ENCODE measurements at regions not wholly inside any gene's neighbourhood (a gene's known extent, or its start where the extent isn't known, plus 50 kb on each side); places are given as distances from the start of the nearest gene placed in this dataset.

DNA sequence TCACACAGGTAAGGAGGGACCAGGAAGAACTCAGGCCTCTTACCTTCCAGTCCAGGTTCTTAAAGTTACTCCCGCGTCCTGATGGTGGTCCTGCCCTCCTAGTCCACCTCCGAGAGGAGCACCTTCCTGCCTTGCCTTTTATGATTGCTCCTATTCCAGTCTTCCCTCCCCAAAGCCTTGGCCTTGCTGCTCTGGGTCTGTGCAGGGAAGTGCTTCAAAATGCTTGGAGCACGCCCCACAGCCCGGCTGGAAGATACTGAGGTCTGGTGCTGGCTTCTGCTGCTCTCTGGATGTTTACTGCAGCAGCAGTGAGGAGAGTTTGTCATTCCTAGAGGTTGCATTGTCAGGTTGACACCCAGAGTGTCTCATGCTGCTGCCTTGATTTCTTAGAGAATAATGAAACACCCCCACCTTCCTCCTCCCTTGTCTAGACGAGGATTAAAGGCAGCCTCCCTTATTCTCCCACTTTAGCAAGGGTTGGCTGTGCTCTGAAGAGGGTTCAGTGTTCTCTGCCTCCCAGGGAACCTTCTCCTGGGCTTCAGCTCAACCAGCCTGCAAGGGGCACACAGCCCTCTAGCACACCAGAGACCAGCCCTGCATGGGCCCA is 142.2 kb upstream of the CACNA1E start:
- DNase-seq: no peak

DNA sequence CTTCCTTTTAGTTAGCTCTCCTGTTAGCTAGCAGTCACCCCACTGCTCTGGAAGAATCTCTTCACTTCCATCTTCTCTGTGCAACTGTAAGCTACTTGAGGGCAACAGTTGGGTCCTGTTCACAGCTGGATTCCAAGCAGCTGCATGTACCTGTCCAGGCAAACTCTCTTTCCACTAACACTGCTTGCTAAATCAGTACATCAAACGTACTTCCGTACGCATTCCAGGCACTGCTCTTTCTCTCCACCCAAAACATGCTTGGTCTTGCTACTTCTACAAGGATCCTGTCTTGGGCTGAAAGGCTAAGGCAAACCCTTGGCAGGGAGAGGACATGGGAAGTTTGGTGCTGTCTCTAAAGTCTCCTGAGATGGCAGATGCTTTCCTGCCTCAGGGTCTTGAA is 139.2 kb upstream of the CACNA1E start:
- no peak for DNase-seq

DNA sequence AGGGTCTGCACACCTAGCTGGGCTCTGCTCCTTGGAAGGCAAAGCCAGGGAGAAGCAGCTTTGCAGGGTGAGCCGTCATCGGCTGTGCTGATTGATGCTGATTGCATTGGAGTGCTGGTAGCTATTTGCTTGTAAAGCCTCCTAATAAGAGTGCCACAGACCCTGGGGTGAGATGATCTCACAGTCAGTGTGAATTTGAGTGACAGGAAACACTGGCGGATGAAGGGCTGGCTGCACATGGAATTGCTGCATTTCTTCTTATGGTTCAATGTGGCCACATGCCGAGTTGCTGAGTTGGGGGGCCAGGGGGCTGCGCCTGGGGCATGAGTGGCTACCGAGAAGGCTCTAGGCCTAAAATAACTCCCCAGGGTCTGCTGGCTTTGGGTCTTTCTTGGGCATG is 138.2 kb upstream of the CACNA1E start:
- no peak for DNase-seq

DNA sequence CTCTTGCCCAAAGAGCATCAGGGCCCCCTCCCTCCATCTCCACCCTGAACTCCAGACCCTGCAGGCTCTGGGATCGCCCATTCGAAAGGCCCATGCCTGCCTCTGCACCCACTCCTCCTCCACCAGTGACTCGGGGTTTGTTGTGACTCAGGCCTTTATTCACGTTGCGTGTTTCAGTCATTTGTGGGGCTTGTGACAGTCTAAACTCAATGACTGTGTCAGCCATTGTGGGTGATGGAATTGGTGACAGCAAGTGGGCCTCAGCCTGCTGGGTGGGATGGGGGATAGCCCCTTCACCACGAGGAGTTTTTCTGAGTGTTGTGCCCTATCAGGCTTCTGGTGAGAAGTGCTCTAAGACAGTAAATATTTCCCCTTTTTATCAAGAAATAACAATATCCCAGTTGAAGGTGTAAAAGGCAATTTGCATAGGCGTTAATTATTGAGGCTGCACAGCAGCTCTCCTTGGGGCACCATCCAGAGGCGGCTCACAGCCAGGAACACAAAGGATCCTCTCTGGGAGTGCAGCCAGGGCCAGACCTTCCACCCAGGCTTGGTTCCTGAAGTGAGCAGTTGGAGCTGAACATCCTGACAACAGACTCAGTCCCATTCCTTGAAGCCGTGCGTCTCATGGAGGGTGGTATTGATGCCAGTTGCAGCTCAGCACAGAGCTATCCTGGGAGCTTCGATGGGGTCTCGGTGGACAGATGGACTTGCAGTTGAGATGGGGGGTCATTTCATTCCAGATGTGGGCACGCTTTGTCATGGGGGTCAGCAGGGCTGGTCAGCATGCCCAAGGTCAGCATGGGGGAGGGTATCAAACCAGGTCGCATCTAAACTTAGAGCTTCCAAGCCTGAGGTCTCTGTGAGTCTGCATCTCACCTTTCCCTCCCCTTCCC is 135.6 kb upstream of the CACNA1E start:
- no peak for DNase-seq

DNA sequence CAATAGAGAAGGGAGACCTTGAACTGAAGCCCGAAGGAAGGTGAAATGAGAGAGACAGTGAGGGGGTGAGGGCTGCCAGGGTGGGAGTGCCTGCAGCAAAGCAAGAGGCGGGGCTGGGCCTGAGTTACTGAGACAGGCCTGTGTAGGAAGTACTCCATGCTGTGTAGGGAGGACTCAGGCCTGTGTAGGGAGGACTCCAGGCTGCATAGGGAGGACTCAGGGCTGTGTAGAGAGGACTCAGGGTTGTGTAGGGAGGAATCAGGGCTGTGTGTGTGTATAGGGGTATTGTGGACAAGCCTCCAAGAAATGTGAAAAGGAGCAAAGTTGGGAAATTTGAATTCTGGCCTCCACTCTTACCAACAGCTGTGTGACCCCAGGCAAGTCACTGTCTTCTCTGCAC is 133.8 kb upstream of the CACNA1E start:
- no peak for DNase-seq

DNA sequence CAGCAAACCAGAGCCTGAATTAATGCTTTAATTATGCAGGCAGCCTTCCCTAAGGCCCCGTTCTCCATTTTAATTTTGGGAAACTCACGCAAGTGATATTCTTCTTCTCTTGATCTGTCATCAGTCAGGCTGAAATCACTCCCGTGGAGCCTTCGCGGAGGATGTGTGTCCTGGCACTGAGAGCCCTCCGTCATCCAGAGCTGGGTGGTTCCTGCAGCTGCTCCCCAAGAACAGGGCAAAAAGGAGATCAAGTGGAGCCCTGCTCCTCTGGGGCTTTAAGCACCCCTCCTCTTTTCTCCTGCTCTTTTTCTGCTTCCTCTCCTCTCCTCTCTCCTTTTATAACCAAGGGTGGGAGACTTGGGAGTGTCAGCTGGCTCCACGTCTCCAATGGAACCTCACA is 133.2 kb upstream of the CACNA1E start:
- DNase-seq: no peak

DNA sequence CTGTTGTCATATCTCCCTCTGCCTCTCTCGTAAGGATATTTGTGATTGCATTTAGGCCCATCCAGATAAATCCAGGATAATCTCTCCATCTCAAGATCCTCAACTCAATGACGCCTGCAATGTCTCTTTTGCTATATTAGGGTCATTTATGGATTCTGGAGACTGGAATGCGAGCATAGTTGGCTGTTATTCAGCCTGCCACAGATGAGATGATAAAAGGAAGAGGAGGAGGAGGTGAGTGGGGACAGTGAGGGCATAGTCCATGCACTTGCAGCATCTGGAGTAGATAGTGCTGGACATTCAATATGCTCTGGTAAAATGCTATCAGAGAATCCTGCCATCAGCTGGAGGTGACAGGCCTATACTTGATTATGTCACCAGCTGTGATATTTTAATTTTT is 131.6 kb upstream of the CACNA1E start:
- no peak for DNase-seq

DNA sequence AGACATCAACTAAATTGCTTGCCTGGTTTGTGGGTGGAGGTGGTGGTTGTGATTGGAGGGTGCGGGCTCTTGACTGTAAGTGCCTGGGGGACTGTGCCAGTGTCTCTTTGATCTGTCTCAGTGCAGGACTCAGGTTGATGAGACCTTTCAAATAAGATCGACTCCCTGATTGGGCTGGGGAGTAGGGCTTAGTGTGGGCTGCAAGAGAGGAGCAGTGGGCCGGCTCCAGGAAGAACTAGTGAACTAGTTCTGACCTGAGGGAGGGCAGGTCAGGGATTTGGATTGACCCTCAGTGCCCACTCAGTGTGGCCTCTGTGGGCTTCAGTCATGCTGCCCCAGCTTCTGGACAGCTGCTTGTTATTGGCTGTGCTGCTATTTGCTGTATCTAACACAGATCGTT is 130.6 kb upstream of the CACNA1E start:
- no peak for DNase-seq

DNA sequence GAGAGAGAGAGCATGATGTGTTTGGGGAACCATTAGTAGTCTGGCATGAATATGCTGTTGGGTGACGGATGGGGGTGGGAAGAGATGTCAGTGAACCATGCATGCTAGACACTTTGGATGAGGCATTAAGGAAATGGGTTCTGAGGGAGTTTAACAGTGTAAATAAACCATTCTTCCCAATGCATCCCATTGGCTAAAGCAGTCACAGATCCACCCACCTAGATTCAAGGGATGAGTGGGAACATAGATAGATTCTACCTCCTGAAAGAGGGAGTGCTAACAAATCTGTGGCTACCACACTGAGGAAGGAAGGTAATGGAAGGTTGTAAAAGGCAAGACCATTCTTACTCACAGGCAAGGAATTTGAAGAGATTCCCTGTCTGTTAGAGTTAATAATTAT is 129.8 kb upstream of the CACNA1E start:
- DNase-seq: no peak

DNA sequence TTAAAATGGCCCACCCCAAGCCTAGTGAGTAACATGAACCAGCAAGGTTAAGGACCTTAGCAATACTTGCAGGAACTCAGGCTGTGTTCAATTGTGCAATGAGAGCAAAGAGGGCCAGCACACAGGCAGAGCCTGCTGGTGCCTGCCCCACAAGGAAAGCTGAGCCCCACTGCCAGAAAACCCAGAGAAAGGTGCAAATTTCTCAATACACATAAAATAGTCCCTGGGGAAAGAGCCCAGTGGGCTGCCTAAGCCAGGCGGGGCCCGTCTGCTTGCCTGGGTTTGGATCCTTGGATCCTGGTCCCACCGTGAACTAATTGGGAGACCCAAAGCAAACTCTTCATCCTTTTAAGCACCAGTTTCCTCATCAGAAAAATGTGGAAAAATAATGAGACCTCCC is 128.5 kb upstream of the CACNA1E start:
- no peak for DNase-seq

DNA sequence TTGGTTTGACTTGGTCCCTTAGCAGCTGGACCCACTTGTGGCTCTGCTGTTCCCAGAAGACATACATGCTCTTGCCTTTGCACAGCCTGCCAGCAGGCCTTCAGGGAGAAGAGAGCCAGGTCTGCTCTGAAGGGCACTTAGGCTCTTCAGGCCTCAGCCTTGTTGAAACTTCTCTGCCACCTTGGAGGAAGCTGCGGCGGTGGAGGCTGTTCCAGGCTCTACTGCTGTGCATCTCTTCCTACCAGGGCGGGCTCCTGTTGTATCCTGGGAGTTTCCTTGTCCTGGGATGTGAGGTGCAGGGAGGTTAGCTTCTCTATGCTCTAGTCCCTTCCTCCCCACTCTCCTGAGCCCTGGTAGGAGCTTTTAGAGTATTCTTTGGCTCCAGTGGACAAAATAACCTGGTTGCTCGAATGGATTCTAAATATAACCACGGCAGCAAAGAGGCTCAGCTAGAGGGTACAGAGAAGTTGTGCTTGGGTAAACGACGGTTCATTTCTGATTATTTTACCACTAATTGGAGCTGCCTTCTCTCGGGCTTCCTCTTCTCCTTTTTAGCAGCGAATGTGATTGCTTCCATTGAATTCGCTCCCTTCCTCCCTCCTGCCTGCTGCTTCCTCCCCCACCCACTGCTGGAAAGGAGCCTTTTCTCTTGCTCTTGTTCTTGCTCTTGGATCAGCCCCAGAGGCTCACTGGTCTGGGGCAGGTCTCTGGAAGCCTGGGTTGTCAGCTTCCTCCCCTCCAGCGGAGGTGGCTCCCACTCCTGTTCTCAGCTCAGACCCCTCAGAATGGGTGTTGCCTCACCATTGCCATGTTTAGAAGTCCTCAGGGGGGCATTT is 126.6 kb upstream of the CACNA1E start:
- no peak for DNase-seq

DNA sequence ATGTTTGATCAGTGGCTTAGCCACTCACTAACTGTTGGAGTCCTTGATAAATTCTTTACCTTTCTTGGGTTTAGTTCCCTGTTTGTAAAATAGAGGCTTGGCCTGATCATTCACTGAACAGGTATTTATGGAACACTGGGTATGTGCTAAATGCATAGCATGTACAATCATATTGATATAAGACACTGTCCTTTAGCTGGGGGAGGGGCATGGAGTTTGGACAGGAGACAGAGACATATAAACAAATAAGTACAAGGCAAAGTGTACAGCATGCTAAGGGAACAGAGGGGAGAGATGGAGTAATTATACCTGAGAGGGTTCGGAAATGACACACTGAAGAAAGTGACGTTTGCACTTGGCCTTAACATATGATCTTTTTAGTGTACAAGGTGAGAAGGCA is 124.3 kb upstream of the CACNA1E start:
- no peak for DNase-seq

DNA sequence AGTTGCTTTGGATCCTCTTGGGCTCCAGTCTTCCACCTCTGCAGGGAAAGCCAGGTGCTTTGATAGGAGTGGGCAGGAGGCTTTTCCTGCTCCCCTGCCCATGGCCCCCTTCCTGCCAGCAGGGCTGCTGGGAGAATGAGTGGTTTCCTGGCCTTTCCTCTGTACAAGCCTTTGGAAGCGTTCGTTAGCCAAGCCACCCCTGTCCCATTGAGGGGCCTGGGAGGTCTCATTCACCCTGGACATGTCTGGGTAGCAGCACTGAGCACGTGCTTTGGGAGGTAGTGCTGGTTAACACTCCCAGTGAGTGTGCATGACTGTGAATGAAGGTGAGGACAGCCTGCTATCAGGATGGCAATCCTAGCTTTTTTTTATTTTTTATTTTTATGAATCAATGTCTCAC is 118.5 kb upstream of the CACNA1E start:
- no peak for DNase-seq

DNA sequence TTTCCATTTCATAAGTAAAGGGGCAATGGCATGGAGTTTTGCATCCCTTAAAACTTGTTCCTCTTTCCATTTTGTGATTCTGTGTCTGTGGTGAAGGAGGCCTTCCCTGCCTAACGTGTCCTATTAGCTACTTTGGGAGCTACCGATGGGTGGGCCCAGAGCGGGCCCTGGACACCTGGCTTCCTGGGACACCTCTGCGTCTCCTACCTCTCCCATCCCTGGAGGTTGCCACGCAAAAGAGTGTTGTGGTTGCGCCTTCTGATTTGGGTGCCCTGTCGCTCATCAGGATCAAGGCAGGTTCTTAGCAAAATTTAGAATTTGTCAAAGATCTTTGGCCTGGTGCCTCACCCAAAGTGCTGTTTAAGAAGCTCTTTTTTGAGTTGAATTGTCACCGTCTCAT is 116.4 kb upstream of the CACNA1E start:
- no peak for DNase-seq

DNA sequence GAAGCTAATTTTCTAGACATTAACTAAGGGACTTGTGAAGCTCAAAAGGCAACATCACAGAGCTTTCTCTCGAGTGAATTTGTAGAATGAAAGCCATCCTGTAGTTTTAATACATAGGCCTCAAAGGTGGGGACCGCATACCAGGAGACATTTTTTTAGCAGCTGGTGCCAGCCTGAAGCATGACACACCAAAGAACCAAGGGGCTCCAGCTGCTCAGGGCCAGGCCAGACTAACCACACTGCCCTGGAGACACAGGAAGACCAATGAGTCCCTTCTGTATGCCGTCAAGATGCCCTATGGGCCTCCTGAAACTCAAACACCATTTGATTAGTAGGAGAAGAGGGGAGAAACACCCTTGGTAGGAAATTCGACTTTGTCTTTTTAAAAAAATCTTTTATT is 113.9 kb upstream of the CACNA1E start:
- DNase-seq: no peak

DNA sequence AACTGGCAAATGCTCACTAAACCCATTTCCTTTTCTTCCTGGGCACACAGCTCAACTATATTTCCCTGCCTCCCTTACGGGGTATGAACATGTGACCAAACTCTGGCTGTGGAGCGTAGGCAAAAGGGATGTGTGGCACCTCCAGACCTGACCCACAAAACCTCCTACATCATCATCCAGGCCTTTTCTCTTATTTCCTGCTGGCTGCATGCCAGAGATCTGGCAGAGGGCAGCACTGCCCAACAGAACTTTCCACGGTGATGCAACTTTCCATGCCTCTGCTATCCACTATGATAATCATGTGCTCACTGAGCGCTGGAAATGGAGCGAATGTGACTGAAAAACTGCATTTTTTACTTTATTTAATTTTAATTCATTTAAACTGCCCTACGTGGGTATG is 99.6 kb upstream of the CACNA1E start:
- no peak for DNase-seq

DNA sequence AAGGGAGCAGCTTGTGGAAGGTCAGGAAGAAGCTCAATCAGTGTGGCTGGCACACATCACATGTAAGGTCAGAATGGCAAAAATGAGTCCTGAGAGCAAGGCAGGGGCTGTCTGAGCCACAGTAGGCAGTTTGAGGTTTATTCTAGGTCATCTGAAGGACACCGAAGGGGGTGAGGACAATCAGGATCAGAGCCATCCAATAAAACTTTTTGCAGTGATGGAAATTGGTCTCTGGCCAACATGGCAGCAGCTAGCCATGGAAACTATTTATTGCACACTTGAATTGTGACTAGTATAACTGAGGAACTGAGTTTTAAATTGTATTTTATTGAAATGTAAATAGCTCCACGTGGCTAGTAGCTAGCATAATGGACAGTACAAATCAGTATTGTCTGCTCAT is 97.0 kb upstream of the CACNA1E start:
- DNase-seq: no peak

DNA sequence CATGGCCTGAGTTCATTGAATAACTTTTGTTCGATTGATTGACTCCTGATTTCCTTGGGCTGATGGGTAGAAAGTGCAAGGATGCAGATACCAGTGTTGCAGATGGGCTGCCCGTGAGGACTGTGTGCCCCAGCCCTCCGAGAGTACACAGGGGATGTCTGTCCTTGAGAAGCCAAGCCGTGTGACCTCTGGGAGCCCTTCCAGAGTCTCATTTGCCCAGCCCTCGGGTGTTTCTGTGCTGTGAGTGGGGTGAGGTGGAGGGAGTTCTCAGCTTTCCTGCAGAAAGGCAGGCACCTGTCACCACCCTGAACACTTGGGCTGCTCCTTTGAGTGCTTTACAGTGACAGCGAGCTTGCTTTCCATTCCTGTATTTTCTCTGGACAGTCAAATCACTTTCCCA is 96.4 kb upstream of the CACNA1E start:
- DNase-seq: no peak

DNA sequence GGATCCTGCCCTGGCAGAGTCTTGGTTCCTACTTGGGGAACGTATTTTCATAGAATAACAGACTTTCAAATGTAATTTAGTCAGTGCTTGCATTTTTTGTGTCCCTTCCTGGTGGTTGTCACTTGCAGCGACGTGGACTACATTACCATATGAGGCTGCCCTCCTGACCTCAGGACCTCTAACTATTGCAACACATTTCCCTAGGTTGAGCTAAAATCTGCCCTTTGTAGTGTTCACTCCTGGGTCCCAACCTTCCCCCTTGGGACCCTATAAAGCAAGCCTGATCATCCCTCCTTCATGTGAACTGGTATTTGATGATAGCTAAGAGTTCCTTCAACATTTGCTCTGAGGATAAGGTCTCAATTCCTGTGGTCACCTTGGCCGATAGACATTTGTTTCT is 95.6 kb upstream of the CACNA1E start:
- no peak for DNase-seq

DNA sequence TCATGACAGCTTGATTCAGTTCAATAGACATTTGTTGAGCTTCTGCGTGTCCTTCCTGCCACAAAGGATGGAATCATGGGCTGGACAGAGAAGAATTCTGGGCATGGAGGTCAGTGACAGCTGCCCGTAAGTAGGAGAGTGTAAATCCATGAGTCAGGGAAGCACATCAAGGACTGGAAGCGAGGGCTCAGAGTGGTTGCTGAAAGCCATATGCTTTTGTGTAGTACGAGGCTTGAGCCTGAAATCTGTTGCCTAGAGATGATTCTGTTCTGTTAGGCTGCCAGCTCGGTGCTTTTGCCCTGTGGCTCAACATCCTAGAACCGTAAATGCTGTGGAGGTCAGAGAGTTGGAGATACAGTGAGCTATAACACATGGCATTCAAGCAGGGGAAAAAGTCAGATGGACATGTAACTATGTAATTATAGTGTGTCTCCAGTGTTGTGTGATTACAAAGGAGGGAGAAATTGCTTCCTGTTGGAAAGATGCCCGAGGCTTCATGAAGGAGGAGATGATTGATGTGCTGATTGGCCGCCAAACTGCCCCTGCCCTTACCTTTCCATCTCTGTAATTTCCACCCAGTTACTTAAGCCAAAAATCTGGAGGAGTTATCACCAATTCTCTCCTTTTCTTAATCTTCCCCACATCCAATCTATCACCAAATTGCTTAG is 92.8 kb upstream of the CACNA1E start:
- peak; percentile 94 for DNase-seq

DNA sequence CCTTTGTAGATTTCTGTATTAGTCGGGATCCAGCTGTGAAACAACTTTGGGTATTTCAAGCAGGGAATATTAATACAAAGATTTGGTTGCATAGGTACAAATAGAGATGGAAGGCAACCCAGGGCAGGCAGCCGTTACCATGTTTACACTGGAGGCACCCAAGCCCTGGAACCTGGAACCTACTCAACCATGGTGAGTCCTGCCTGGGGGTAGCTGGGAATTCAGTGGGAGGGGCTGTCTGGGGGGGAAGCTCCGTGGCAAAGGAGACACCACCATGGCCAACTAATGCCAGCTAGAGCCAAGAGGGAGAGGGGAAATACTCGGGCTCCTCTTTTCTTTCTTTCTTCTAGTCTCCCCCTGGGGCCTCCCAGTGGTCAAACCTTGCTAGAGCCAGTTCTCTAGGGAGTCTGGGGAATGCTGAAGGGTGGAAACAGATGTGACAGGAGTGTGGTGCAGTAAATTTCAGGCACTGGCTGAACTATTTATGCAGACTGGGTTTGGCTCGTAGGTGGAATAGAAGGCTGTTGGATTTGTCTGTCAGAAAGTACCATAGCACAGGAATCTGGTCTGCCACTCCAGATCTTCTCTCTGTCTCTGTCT is 91.9 kb upstream of the CACNA1E start:
- peak; percentile 90 for DNase-seq

DNA sequence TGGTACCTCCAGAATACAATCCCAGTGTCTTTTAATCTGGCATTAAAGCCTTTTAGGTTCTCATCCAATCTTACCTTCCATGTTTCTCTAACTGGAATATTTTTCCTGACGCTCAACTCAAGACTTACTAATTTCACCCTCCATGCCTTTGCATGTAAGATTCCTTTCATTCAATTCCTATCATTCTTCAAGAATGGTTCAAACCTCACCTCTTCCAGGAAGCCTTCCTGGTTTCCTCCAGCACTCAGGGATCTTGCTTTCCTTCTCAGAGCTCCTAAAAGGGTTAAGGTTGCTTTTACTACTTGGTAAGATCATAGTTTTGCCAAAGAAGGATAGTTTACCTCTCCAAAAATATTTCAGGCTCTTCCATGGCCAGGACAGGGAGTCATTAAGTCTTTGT is 91.2 kb upstream of the CACNA1E start:
- DNase-seq: no peak
